ENCODE measurements at regions not wholly inside any gene's neighbourhood (a gene's known extent, or its start where the extent isn't known, plus 50 kb on each side); places are given as distances from the start of the nearest gene placed in this dataset.

DNA sequence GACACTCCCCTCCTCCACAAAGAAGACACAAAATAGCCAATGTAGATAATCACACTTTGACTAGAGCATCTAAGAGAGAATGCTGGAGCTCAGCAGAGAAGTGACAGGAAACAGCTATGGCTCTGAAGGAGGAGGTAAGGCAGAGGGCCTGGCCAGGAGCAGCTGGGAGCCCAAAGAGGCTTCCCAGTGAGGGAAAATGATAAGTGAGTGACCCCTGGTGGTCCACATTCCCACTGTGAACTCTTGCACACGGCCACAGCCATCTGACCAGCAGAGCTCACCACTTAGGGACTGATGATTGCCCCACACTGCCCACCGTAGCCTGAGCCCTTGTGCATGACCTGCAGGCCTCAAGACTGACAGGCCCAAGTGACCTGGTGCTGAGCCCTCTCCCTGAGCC is 162.7 kb upstream of the GALNTL6 start:
- TF ChIP-seq GATA3 (IDR thresholded peaks at IDR 0.05; ENCODE audit: low read depth, low read length) = no peak
- no peak for TF ChIP-seq GATA2 (IDR thresholded peaks at IDR 0.05; ENCODE audit: low read depth, low read length)

Measured in SH-SY5Y (cell line).